CD14-positive monocyte (primary cell): ENCODE measurements at regions not wholly inside any gene's neighbourhood (a gene's known extent, or its start where the extent isn't known, plus 50 kb on each side); places are given as distances from the start of the nearest gene placed in this dataset.

Experiments used
- DNase-seq, 3 donors: peaks; one replicate each; pipeline ENCODE4 v3.0.0-alpha.2; 2011 to 2022
- H2AFZ ChIP-seq: 2 replicates; pipeline ENCODE4 v1.6.0; 2012; ENCODE audit warnings: mild to moderate bottlenecking, low read depth, low read length, inconsistent platforms; ENCODE audit not compliant: insufficient read depth, poor library complexity, severe bottlenecking
- H3K27ac ChIP-seq, 2 donors: 1 replicate in 1 of 2; 2 replicates in 1 of 2; pipeline ENCODE4 v1.5.1; 2012 to 2013; ENCODE audit warnings: low read length in 2 of 2, control low read depth in 1 of 2, inconsistent platforms in 1 of 2, low read depth in 1 of 2, mild to moderate bottlenecking in 1 of 2
- H3K27me3 ChIP-seq, 2 donors: one replicate each; pipeline versions ENCODE4 v1.6.0 to v1.6.1; 2011 to 2013; ENCODE audit warnings: low read length in 2 of 2; ENCODE audit not compliant: control insufficient read depth in 2 of 2, insufficient read depth in 2 of 2
- H3K36me3 ChIP-seq, 2 donors: replicated peaks in 1 of 2; 1 replicate in 1 of 2; 2 replicates in 1 of 2; pipeline versions ENCODE4 v1.5.1 to v1.6.1; 2012 to 2013; ENCODE audit warnings: low read length in 2 of 2, control low read depth in 1 of 2, inconsistent platforms in 1 of 2, mild to moderate bottlenecking in 1 of 2; ENCODE audit not compliant: insufficient read depth in 2 of 2, control insufficient read depth in 1 of 2
- H3K4me1 ChIP-seq, 2 donors: 1 replicate in 1 of 2; 2 replicates in 1 of 2; pipeline versions ENCODE4 v1.5.1 to v1.6.1; 2012 to 2013; ENCODE audit warnings: low read length in 2 of 2, control low read depth in 1 of 2, inconsistent platforms in 1 of 2, mild to moderate bottlenecking in 1 of 2, moderate library complexity in 1 of 2; ENCODE audit not compliant: insufficient read depth in 2 of 2, control insufficient read depth in 1 of 2
- H3K4me2 ChIP-seq: replicated peaks from 2 replicates; pipeline ENCODE3; 2012; ENCODE audit warnings: low read length, moderate library complexity, mild to moderate bottlenecking; ENCODE audit not compliant: poor library complexity, severe bottlenecking; ENCODE audit errors: extremely low read depth
- H3K4me3 ChIP-seq, 3 experiments: fragments of 200-600 bp in 1 of 3; sonication (generic) in 1 of 3; replicated peaks in 1 of 3; 1 replicate in 2 of 3; 2 replicates in 1 of 3; pipeline ENCODE4 v1.5.1; 2011 to 2013; ENCODE audit warnings: low read length in 3 of 3, mild to moderate bottlenecking in 3 of 3, control low read depth in 2 of 3, low read depth in 2 of 3, inconsistent platforms in 1 of 3, moderate library complexity in 1 of 3
- H3K79me2 ChIP-seq: 2 replicates; pipeline ENCODE4 v1.6.0; 2012; ENCODE audit warnings: mild to moderate bottlenecking, control low read depth, inconsistent platforms, low read length, moderate library complexity; ENCODE audit not compliant: insufficient read depth
- H3K9ac ChIP-seq: 2 replicates; pipeline ENCODE4 v1.6.0; 2017; ENCODE audit warnings: low read length, mild to moderate bottlenecking; ENCODE audit not compliant: insufficient read depth, poor library complexity, severe bottlenecking
- H3K9me3 ChIP-seq, 2 donors: replicated peaks in 1 of 2; 1 replicate in 1 of 2; 2 replicates in 1 of 2; pipeline versions ENCODE4 v1.5.1 to v1.6.1; 2012 to 2013; ENCODE audit warnings: low read length in 2 of 2, control low read depth in 1 of 2; ENCODE audit not compliant: control insufficient read depth in 1 of 2, insufficient read depth in 1 of 2
- H4K20me1 ChIP-seq: 2 replicates; pipeline ENCODE4 v1.6.0; 2012; ENCODE audit warnings: mild to moderate bottlenecking, low read length, control low read depth, moderate library complexity; ENCODE audit not compliant: insufficient read depth
- H3K27ac Mint-ChIP-seq, 7 donors: one replicate each; pipeline ENCODE4 v1.8.0; 2020; ENCODE audit warnings: mild to moderate bottlenecking in 7 of 7, mixed read lengths in 7 of 7, moderate library complexity in 6 of 7, inconsistent platforms in 2 of 7
- H3K27me3 Mint-ChIP-seq, 3 donors: one replicate each; pipeline ENCODE4 v1.8.0; 2021 to 2022; ENCODE audit warnings: low read depth in 3 of 3, mild to moderate bottlenecking in 3 of 3, mixed read lengths in 3 of 3, moderate library complexity in 3 of 3, inconsistent platforms in 1 of 3
- H3K36me3 Mint-ChIP-seq, 2 donors: one replicate each; pipeline ENCODE4 v1.8.0; 2020; ENCODE audit warnings: mixed read lengths in 2 of 2, inconsistent platforms in 1 of 2, mild to moderate bottlenecking in 1 of 2
- H3K4me1 Mint-ChIP-seq: one replicate; pipeline ENCODE4 v1.8.0; 2020; ENCODE audit warnings: mild to moderate bottlenecking, mixed read lengths
- H3K4me3 Mint-ChIP-seq, 2 donors: one replicate each; pipeline ENCODE4 v1.8.0; 2020; ENCODE audit warnings: mild to moderate bottlenecking in 2 of 2, mixed read lengths in 2 of 2, moderate library complexity in 1 of 2
- H3K9me3 Mint-ChIP-seq, 7 donors: one replicate each; pipeline ENCODE4 v1.8.0; 2020 to 2022; ENCODE audit warnings: mixed read lengths in 7 of 7, mild to moderate bottlenecking in 6 of 7, moderate library complexity in 6 of 7, inconsistent platforms in 2 of 7
- CTCF ChIP-seq: fragments of 200-600 bp; IDR thresholded peaks from one replicate; pipeline ENCODE4 v1.8.0; 2022; ENCODE audit warnings: antibody characterized with exemption, mild to moderate bottlenecking
- WGBS: methylation state at CpG from one replicate; pipeline ENCODE4 v1.1.5; 2013; ENCODE audit warnings: missing lambda C conversion rate; ENCODE audit not compliant: insufficient coverage; 5-methylcytosine and 5-hydroxymethylcytosine counted together
- intact Hi-C, 2 donors: fragments of 100-400 bp; cut with micrococcal nuclease; formaldehyde crosslinking; loops; one replicate each; pipeline versions ENCODE4 v1.15.0 to v1.15.1; 2023

- Mint-ChIP-seq H3K4me3 (no peak overlapping the region), H3K9me3 (peaks cover 2 to 19% (median 11%) of the 10 kb centered on the region in 7 donors), H3K36me3 (no peaks in the 10 kb centered on the region), H3K27ac (no peak overlapping the region), H3K4me1 (no peaks in the 10 kb centered on the region), H3K27me3 (peaks cover 0 to under 1% (median 0%) of the 10 kb centered on the region in 3 donors)
- no peaks in the 10 kb centered on the region for H4K20me1 ChIP-seq
- DNase-seq, result no peak
- no peaks in the 10 kb centered on the region for H3K4me1 ChIP-seq
- H3K79me2 ChIP-seq, result no peaks in the 10 kb centered on the region
- H3K9ac ChIP-seq, result no peak overlapping the region
- H3K9me3 ChIP-seq, result peaks cover 6 to 23% of the 10 kb centered on the region in 2 donors
- WGBS, result 50% methylated on average over 1 of the region's 2 CpGs
- no peak for TF ChIP-seq CTCF
- intact Hi-C loops, result no loop called here
- H3K4me2 ChIP-seq, result no peak overlapping the region
- H2AFZ ChIP-seq, result no peak overlapping the region
- H3K27ac ChIP-seq, result no peak overlapping the region
- no peaks in the 10 kb centered on the region for H3K27me3 ChIP-seq
- H3K4me3 ChIP-seq, result no peak overlapping the region
- H3K36me3 ChIP-seq, result no peaks in the 10 kb centered on the region
Measured at GRCh38 chr4:58491620-58492019, 1381.4 kb upstream of the IGFBP7 start.

- no peak for TF ChIP-seq CTCF
- Histone ChIP-seq H3K27me3 (no peaks in the 10 kb centered on the region), H3K9ac (no peak overlapping the region), H3K4me1 (no peaks in the 10 kb centered on the region), H3K36me3 (no peaks in the 10 kb centered on the region), H4K20me1 (no peaks in the 10 kb centered on the region), H3K4me2 (no peak overlapping the region), H3K9me3 (no peaks in the 10 kb centered on the region), H2AFZ (no peak overlapping the region), H3K4me3 (no peak overlapping the region), H3K79me2 (no peaks in the 10 kb centered on the region), H3K27ac (no peak overlapping the region)
- no CpG with 5 or more reads among the region's 1 CpG for WGBS
- Mint-ChIP-seq H3K36me3 (no peaks in the 10 kb centered on the region), H3K27me3 (no peaks in the 10 kb centered on the region), H3K9me3 (peaks cover 0 to 2% (median 0%) of the 10 kb centered on the region in 7 donors), H3K4me1 (no peaks in the 10 kb centered on the region), H3K4me3 (no peak overlapping the region), H3K27ac (no peak overlapping the region)
- intact Hi-C loops, result no loop called here
- DNase-seq, result no peak
Measured at GRCh38 chr4:58477950-58478349, 1367.8 kb upstream of the IGFBP7 start.
